ENCODE measurements at regions not wholly inside any gene's neighbourhood (a gene's known extent, or its start where the extent isn't known, plus 50 kb on each side); places are given as distances from the start of the nearest gene placed in this dataset.
A peak's percentile ranks its signal among the peaks of the same experiment; 100 is the strongest.

DNA sequence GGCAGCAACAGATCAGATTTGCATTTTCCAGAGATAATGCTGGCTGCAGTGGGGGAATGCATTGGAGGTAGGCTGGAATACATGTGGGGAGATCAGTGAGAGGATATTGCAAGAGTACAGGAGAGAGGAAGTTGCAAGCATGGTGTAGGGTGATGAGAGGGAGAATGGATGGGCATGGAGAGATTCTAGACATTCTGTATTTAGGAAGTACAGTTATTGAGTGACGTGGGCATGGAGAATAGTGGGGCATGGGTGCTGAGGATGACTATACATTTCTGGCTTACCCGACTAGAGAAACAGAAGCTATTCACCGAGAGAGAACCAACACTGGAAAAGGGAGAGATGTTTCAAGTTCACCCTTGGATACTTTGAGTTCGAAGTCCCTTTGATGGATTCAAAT lies 116.9 kb upstream of the SVIL start:
- H3K27ac ChIP-seq (ENCODE audit: low read depth, low read length) = no peak overlapping the region
- WGBS, 3 donors = 67 to 96% (median 74%) methylated on average over 4 of the region's 4 CpGs

DNA sequence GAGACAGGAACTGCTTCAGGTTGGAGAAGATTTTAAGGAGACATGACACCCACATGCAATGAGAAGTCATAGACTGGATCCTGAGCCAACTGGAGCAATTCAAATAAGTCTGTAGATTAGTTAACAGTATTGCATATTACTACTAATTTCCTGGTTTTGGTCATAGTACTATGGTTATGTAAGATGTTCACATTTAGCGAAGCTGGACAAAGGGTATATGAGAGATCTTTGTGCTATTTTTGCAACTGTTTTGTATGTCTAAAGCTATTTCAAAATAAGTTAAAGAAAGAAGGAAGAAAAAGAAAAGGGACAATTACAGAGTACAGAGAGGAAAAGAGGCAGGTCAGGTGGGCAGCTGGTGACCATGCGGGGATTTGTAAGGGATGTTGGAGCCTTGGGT lies 116.5 kb upstream of the SVIL start:
- 59 to 93% (median 62%) methylated on average over 2 of the region's 2 CpGs for WGBS, 3 donors
- no peak overlapping the region for H3K27ac ChIP-seq (ENCODE audit: low read depth, low read length)

DNA sequence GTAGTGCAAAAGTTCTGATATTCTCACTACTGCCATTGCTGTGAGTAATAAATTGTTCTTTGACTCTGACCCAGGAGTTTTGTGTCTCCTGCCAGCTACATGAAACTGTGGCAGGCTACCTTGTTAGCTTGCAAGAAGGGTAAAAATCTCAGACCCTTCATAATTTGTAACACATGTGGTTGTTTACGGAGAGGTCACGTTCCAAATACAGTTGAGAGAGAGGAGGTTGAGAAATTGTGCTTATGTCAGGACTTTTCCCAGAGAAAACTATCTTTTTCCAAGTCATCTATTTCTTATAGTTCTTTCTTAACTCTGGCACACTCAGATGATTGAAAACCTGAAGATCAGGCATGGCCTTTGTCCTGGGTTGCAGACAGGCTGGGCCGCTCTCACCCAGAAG lies 114.4 kb upstream of the SVIL start:
- H3K27ac ChIP-seq (ENCODE audit: low read depth, low read length) = no peak overlapping the region
- 69 to 91% (median 79%) methylated on average over 3 of the region's 3 CpGs for WGBS, 3 donors

DNA sequence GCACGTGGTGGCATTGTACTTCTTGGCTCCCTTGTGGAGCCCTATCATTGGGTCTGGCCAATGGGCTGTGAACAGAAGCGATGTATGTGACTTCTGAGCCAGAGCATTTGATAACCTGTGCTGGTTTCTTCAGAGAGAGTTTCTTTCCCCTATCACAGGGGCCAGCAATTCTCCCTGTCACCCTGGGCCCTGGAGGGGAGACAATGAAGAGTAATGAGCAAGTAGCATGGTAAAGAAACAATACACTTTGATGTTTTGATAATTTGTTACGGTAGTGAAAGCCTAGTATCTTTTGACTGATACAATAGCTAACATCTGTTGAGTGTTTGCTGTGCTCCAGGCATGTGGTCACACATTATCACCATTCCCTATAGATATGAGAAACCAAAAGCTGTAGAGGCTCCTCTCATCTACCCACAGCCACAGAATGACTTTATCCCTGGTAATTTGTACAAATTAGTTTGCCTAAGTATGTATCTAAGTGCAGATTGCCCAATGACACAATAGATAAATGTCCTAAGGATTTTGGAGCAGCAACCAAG lies 113.4 kb upstream of the SVIL start:
- WGBS, 3 donors = 76 to 93% (median 89%) methylated on average over 3 of the region's 3 CpGs
- no peak overlapping the region for H3K27ac ChIP-seq (ENCODE audit: low read depth, low read length)

DNA sequence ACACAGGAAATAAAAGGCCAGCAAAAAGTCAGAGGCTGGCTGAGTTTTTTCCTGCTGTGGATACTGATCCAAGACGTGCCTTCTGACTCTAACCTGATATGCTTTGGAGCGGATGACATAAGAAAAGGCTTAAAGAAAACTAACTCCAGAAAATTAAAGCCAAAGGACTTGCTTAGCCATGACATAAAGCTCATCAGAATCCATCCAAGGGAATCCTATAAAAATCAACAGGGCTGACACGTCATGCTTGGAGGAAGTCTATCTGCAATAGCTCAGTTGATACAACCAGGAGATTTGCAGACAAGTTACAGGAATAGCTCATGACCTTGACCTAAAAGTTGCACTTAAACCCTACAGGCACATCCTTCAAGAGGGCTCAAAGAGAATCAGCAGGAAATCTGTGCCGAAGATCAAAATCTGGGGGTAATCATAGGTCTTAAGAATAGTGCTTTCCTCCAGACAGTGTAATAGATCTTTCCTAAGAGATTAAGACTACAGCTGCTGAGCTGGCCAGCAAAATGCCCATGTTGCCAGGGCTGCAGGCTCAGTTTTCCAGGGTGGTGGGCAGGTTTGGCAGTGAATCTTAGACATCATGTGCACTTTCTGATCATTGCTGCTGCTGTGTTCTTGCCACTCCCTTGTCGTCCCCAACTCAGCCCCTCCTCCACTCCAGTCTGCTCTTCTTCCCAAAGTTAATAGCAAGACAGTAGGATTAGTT lies 111.5 kb upstream of the SVIL start:
- 46 to 63% (median 53%) methylated on average over 5 of the region's 5 CpGs for WGBS, 3 donors
- no peak overlapping the region for H3K27ac ChIP-seq (ENCODE audit: low read depth, low read length)

DNA sequence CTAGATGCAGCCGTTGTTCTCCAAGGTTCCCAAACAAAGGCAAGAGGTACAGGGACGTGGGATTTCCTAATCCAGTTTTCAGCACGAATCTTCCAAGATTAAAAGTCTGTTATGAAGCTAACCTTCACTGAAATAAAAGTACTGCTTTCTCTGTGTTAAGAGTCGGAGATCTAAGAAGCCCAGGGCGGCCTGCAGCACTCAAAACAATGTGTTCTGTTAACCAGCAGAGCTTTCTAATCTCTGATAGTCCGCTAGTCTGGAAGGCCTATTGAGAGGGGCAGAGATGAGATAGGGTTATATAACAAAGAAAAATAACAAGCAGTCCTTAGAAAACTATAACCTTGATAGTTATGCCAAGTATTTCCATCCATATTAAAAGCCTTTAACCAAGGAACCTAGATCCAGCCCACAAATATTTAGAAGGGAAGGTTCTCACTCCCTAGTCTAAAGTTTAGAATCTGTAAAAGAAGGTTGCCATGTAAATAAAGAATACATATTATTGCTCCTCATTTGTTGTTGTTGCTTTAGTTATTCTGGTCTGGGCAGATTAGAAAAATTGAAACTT lies 106.3 kb upstream of the SVIL start:
- 56 to 74% (median 63%) methylated on average over 6 of the region's 6 CpGs for WGBS, 3 donors
- no peak overlapping the region for H3K27ac ChIP-seq (ENCODE audit: low read depth, low read length)

DNA sequence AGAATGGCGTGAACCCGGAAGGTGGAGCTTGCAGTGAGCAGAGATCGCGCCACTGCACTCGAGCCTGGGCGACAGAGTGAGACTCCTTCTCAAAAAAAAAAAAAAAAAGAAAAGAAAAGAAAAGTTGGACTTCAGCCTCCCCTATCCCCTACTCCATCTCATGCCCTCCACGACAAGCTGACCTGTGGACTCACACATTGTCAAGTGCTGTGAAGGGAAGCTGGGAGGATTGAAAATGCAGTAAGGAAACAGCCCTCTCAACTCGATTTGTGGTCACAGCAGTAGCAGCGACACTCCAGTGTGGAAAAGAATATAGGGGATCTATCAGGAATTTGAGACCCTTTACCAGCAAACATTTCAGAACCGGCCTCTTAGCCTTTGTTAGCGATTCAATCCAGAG lies 103.6 kb upstream of the SVIL start:
- no peak overlapping the region for H3K27ac ChIP-seq (ENCODE audit: low read depth, low read length)
- 95 to 98% (median 96%) methylated on average over 10 to 11 of the region's 11 CpGs for WGBS, 3 donors

DNA sequence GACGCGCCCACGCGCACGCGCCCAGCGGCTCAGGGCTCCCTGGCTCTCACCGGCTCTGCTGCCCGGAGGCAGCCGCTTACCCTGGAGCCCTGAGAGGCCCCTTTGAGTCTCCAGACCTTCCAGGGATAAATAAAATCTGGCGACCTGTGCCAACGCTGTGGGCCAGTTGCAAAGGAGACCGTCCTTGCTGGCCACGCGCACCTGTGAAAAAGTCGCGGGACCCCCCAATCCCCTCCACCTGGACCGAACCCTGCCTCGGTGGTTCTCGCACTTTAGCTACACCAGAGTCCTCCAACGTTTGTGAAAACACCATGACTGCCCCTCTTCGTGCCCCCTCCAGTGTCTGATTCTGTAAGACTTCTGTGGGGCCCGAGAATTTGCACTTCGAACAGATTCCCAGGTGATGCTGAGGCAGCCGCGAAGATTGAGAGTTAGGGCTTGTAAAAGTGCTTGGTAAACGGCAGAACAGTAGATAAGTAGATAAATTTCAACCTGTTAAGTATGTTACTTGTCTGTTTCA lies 102.4 kb upstream of the SVIL start:
- H3K27ac ChIP-seq (ENCODE audit: low read depth, low read length) = no peak overlapping the region

DNA sequence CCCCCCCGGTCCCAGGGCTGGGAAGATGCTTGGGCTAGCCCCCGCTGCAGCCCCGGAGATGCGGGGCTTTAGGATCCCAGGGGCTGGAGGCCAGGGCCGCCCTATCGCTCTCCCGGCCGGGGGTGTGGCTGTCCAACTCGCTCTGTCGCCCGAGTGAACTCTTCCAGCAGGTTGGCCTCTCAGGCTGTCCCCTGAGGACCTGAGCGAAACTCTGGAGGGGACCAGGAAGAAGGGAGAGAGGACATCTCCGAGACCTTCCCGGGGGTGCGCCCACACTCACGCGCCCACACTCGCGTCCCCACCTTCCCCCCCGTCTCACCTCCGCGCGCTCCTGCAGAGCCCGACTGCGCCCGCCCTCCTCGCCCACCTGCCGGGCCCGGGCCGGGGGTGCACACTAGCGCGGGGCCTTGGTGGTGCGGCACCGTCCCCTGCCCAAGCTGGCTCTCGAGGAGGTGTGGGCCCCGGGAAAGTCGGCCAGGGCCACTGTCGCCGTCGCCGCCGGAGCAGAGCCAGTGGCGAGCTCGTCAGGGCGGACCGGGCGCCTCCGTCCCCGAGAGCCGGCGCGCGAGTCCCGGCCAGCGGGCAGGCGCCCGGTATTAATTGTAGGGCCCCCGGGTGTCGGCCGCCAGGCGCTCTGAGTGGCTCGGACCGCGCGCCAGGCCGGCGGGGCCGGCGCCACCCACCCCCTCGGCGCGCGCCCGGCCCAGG lies 101.7 kb upstream of the SVIL start:
- 0 to 1% (median 0%) methylated on average over 73 to 74 of the region's 74 CpGs for WGBS, 3 donors
- H3K27ac ChIP-seq (ENCODE audit: low read depth, low read length) = peak overlapping the region; percentile 28

More for the DNA sequence above, 102.4 kb upstream of the SVIL start:
- whole genome bisulfite sequencing, 3 donors = 19 to 35% (median 33%) methylated on average over 27 of the region's 27 CpGs

DNA sequence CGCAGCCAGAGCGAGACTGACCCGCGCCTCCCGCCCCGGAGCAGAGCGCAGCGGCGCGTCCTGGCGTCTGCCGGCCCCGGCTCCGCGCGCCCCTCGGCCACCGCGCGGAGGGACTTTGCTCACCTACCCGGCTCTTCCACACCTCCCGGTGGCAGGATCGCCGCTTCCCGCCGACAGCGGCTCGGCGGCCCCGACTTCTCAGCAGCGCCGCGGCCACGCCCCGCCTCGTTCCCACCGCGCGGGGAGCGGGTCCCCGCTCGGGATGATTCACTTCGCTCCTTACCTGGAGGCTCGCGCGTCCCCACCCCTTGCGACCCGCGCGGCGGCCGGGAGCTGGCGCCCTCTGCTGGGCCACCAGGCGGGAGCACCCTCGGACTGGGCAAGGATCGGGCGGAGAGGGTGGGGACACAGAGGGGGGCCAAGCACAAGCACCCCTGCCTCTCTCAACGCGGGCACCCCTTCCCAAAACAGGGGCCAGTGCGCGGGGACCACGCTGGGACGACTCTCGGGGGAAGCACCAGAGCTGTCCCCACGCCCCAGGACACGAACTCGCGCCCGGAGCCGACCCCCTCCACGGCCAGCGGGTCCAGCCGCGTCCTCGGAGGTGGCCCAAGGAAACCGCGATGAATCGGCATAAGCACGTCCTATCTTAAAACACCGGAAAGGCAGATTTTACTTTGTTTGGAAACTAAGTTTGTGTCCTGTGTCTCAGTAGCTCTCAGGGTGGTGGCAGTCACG lies 101.0 kb upstream of the SVIL start:
- peak overlapping the region; percentile 56 for H3K27ac ChIP-seq (ENCODE audit: low read depth, low read length)
- 0 to 1% (median 0%) methylated on average over 74 to 81 of the region's 81 CpGs for WGBS, 3 donors

DNA sequence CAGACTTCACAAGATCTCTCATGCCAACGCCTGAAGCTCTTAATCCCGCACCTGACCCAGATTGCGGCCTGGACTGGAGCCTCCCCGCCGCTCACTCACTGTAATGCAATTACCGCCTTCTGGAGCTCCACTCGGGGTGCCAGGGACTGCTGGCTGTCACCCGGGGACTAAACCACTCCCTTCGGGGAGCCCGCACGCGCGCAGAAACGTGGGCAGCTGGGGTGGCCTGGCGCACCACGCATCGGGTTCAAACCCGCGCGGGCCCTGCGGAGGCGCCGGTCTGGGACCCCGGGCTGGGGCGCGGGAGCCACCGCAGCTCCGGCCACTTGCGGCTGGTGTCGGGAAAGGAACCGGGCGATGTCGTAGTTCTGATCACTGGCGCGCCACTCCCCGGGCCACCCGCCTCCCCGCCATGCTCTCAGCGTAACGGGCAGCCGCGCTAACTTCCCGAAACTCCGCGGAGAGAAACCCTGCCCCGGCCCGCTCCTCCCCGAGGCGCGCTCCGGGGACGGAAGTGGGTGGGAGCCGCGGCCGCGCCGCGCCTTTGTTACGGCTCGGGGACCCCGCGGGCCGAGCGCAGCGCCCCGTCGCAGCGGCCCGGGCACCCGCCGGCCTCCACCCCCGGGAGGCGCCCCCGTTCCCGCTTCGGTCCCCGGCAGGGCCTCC lies 100.3 kb upstream of the SVIL start:
- 0 to 1% (median 1%) methylated on average over 68 to 77 of the region's 77 CpGs for WGBS, 3 donors

DNA sequence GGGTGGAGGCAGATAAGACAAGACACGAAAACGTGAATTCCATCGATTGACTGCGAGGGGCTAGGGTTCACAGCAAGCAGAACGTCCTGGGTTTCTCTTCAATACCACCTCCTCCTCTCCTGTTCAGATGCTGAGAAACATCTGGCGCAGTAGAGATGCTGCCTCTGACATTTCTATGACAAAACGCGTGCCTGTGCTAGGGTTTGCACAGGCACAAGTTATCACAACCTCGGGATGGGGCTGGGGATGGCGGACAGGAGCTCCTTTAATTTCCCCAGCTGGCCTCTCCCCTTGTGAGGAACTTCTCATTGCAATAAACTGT lies 99.8 kb upstream of the SVIL start:
- 23 to 39% (median 29%) methylated on average over 10 of the region's 10 CpGs for WGBS, 3 donors
- H3K27ac ChIP-seq (ENCODE audit: low read depth, low read length) = peak overlapping the region; percentile 56

More for the DNA sequence above, 100.3 kb upstream of the SVIL start:
- peak overlapping the region; percentile 56 for H3K27ac ChIP-seq (ENCODE audit: low read depth, low read length)

DNA sequence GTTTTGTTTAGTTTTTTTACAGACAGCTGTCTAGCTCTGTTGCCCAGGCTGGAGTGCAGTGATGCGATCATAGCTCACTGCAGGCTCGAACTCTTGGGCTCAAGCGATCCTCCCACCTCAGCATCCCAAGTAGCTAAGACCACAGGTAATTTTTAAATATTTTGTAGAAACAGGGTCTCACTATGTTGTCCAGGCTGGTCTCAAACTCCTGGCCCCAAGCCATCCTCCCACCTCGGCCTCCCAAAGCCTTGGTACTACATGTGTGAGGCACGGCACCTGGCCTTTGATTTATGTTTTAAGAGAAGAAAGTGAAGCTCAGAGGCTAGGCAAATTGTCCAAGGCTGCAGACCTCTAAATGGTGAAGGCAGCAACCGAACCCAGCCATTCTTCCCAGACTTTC lies 98.6 kb upstream of the SVIL start:
- no peak overlapping the region for H3K27ac ChIP-seq (ENCODE audit: low read depth, low read length)
- 66 to 96% (median 71%) methylated on average over 6 of the region's 6 CpGs for WGBS, 3 donors

DNA sequence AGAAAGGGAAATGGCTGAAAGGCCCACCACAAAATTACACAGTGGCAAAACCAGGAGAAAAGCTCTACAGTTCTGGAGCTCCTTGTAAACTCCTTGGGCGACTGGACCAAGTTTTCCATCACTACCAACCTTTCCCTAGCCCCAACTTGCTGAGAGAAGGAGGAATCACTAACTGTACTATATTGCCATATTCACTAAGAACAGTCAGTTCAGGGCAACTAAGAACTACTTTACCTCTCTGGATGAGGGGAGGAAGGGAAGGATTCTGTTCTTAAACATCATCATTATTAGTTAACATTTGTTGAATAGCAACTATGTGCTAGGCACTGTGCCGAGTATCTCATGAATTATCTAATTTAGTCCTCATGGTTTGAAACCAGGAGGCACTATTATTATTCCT lies 98.1 kb upstream of the SVIL start:
- 88 to 93% (median 89%) methylated on average over 2 of the region's 2 CpGs for WGBS, 3 donors
- no peak overlapping the region for H3K27ac ChIP-seq (ENCODE audit: low read depth, low read length)

DNA sequence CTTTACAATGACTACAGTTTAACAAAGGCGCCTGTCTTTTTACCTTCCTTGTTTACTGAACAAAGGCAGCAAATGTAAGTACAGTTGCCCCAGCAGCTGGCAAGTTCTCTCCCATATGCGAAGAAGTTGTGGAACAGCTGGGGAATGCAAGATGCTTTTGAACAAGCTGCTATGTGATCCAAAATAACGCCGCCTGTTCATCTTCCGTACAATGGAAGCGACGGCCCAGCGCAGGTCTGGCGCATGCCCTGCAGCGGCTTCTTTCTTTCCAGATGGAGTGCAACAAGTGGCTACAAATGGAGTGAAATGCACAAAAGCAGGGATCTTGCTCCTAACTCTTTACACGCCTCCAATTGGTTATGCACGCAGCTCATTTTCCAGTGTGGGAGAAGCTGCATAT lies 97.0 kb upstream of the SVIL start:
- no peak overlapping the region for H3K27ac ChIP-seq (ENCODE audit: low read depth, low read length)
- WGBS, 3 donors = 89 to 95% (median 91%) methylated on average over 12 of the region's 12 CpGs

DNA sequence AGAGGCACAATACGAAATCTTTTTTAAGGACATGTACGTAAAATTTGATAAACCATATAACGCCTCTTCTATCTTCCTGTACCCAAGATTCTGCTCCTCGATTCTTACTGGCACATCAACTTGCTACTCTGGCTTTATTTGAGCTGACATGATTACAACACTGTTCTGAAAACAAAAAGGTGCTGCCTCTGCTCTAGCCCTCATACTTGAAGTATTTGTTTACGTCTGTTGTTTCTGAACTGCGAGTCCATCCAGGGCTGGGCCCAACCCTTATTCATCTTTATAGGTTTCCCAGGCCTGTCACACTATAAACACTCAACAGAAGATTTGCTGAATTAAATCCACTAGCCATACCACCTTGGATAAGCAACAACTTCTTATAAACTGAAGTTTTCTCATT lies 96.2 kb upstream of the SVIL start:
- no peak overlapping the region for H3K27ac ChIP-seq (ENCODE audit: low read depth, low read length)

DNA sequence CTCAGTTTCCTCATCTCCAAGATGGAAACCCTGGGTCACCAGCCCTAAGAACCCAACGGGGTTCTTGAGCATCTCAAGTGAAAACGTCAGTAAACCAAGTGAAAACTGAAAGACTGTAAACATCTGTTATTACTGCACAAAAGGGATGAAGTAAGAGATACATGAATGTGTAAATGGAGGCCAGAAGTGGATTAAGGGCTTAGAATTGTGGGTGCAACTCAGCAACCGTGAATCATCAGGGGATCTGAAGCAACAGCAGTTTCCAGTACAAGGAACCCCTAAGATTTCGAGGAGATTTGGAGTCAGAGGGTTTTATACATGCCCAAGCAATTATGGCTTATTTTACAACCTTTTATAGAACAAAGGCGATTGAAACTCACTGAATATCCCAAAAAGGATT lies 95.7 kb upstream of the SVIL start:
- H3K27ac ChIP-seq (ENCODE audit: low read depth, low read length) = no peak overlapping the region
- 76% methylated on average over 5 of the region's 5 CpGs for WGBS, 3 donors

More for the DNA sequence above, 96.2 kb upstream of the SVIL start:
- 90 to 95% (median 92%) methylated on average over 6 of the region's 6 CpGs for WGBS, 3 donors

DNA sequence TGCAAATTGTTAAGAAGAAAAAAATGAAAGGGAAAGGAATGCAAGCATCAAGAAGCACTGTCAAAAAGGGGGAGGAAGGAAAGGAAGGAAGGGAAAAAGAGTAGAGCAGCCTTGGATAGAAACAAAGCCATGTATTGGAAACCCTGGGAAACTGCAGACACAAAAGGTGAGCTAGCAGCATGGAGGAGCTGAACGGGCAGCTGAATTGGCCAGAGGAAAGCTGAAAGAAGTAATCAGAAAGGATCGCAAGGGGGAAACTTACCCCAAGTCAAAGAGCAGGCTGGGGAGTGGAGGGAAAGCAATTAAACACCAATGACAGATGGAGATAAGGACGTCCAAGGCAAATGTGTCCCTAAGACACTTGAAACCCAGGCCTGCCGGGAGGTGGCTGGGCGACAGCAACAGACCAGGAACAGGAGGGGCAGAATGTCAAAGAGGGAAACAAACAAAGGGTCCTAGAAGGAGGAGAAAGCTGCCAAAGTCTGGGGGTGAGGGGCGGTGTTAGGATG lies 93.8 kb upstream of the SVIL start:
- WGBS, 3 donors = 70 to 73% (median 72%) methylated on average over 6 of the region's 6 CpGs

More for the DNA sequence above, 93.8 kb upstream of the SVIL start:
- H3K27ac ChIP-seq (ENCODE audit: low read depth, low read length) = no peak overlapping the region
